Stimulated activated CD4-positive, alpha-beta T cell treated with anti-CD3 and anti-CD28 coated beads, Interleukin-2, amount 100 ng/mL, for 4 hours (primary cell): ENCODE measurements at regions not wholly inside any gene's neighbourhood (a gene's known extent, or its start where the extent isn't known, plus 50 kb on each side); places are given as distances from the start of the nearest gene placed in this dataset.

Source experiments
- DNase-seq: peaks from one replicate; pipeline ENCODE4 v3.0.0-alpha.2; 2020; ENCODE audit warnings: low read depth

- DNase-seq, result no peak
These were observed 155.8 kb upstream of the GADL1 start for GRCh38 chr3:31050296-31050695.

GRCh38 chr3:31051226-31051625, 156.8 kb upstream of the GADL1 start:
- no peak for DNase-seq

GRCh38 chr3:31053299-31053698, 158.8 kb upstream of the GADL1 start:
- DNase-seq, result no peak

- DNase-seq, result no peak
These were observed 159.6 kb upstream of the GADL1 start for GRCh38 chr3:31054032-31054431.

GRCh38 chr3:31055757-31056156, 161.3 kb upstream of the GADL1 start:
- no peak for DNase-seq

GRCh38 chr3:31057891-31058290, 163.4 kb upstream of the GADL1 start:
- DNase-seq, result no peak

GRCh38 chr3:31064021-31064420, 169.6 kb upstream of the GADL1 start:
- DNase-seq, result no peak

- no peak for DNase-seq
These were observed 171.3 kb upstream of the GADL1 start for GRCh38 chr3:31065765-31066164.

- DNase-seq, result no peak
These were observed 172.5 kb upstream of the GADL1 start for GRCh38 chr3:31067004-31067403.

GRCh38 chr3:31075471-31075870, 181.0 kb upstream of the GADL1 start:
- no peak for DNase-seq

- no peak for DNase-seq
These were observed 181.4 kb upstream of the GADL1 start for GRCh38 chr3:31075876-31076275.

GRCh38 chr3:31077021-31077601, 182.7 kb upstream of the GADL1 start:
- peak; percentile 10 for DNase-seq

GRCh38 chr3:31077826-31078225, 183.4 kb upstream of the GADL1 start:
- DNase-seq, result no peak

GRCh38 chr3:31079689-31080088, 185.2 kb upstream of the GADL1 start:
- no peak for DNase-seq

GRCh38 chr3:31081018-31081662, 186.7 kb upstream of the GADL1 start:
- no peak for DNase-seq

GRCh38 chr3:31086148-31086547, 191.7 kb upstream of the GADL1 start:
- DNase-seq, result no peak

- no peak for DNase-seq
These were observed 192.2 kb upstream of the GADL1 start for GRCh38 chr3:31086698-31087097.

GRCh38 chr3:31091748-31092147, 197.3 kb upstream of the GADL1 start:
- no peak for DNase-seq

GRCh38 chr3:31092748-31093589, 198.5 kb upstream of the GADL1 start:
- DNase-seq, result no peak

- DNase-seq, result no peak
These were observed 199.1 kb upstream of the GADL1 start for GRCh38 chr3:31093606-31094005.

GRCh38 chr3:31094048-31094447, 199.6 kb upstream of the GADL1 start:
- DNase-seq, result no peak

GRCh38 chr3:31095255-31095654, 200.8 kb upstream of the GADL1 start:
- DNase-seq, result no peak

- no peak for DNase-seq
These were observed 202.4 kb upstream of the GADL1 start for GRCh38 chr3:31096661-31097395.
